GM12878 (cell line): ENCODE measurements at regions not wholly inside any gene's neighbourhood (a gene's known extent, or its start where the extent isn't known, plus 50 kb on each side); places are given as distances from the start of the nearest gene placed in this dataset.

Experiments used
- PKNOX1 ChIP-seq: fragments of 450-650 bp; IDR thresholded peaks from 2 replicates; pipeline ENCODE4 v1.6.1; 2016; ENCODE audit warnings: mild to moderate bottlenecking
- RFX5 ChIP-seq: IDR thresholded peaks from 2 replicates; pipeline ENCODE4 v1.6.1; 2011; ENCODE audit warnings: low read depth, low read length, improper control_type of control experiment
- TF ChIP-seq, protein P1 (sequence below), 3 experiments: IDR thresholded peaks in 2 of 3; conservative IDR thresholded peaks in 1 of 3; 2 replicates each; pipeline ENCODE4 v1.5.1; 2011; ENCODE audit warnings: low read depth in 3 of 3, low read length in 3 of 3, mild to moderate bottlenecking in 3 of 3, control low read depth in 2 of 3, moderate library complexity in 2 of 3, inconsistent platforms in 1 of 3, mixed read lengths in 1 of 3; ENCODE audit not compliant: control insufficient read depth in 2 of 3, insufficient read depth in 1 of 3; ENCODE audit errors: extremely low read depth in 1 of 3

DNA sequence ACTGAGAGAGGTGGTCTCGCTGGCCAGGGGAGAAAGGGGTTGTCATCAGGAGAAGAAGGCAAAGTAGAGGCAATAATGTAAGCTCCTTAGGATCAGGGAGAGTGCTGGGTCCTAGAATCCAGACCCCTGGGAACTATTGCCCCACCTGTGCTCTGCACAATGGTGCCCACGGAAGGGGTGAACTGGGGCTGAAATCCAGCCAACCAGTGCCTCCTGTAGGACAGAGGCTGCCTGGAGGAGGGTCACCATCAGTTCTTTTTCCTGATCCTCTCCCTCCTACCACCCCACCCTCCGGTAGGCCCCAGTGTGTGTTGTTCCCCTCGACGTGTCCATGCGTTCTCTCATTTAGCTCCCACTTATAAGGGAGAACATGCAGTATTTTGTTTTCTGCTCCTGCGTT, 52.9 kb upstream of the ATP2B4 start:
- TF ChIP-seq RFX5 (no peak), PKNOX1 (no peak)
- TF ChIP-seq, protein P1, sequence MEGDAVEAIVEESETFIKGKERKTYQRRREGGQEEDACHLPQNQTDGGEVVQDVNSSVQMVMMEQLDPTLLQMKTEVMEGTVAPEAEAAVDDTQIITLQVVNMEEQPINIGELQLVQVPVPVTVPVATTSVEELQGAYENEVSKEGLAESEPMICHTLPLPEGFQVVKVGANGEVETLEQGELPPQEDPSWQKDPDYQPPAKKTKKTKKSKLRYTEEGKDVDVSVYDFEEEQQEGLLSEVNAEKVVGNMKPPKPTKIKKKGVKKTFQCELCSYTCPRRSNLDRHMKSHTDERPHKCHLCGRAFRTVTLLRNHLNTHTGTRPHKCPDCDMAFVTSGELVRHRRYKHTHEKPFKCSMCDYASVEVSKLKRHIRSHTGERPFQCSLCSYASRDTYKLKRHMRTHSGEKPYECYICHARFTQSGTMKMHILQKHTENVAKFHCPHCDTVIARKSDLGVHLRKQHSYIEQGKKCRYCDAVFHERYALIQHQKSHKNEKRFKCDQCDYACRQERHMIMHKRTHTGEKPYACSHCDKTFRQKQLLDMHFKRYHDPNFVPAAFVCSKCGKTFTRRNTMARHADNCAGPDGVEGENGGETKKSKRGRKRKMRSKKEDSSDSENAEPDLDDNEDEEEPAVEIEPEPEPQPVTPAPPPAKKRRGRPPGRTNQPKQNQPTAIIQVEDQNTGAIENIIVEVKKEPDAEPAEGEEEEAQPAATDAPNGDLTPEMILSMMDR (IDR thresholded peaks at IDR 0.05 in 2 of 3, conservative IDR thresholded peaks at IDR 0.05 in 1 of 3; ENCODE audit: control insufficient read depth in 2 of 3, extremely low read depth in 1 of 3, insufficient read depth in 1 of 3, low read depth in 3 of 3, low read length in 3 of 3), result no peak
